ENCODE measurements at regions not wholly inside any gene's neighbourhood (a gene's known extent, or its start where the extent isn't known, plus 50 kb on each side); places are given as distances from the start of the nearest gene placed in this dataset.
"Not testable (repeated sequence)": the region's sequence is repeated elsewhere in the genome, so short reads cannot be mapped to it uniquely, and the experiment has no call there.

- FAIRE-seq = no peak
Observed at GRCh38 chr2:22175003-22175402, 1051.2 kb downstream of the TDRD15 start.

- no peak for FAIRE-seq
Observed at GRCh38 chr2:22185251-22185650, 1061.5 kb downstream of the TDRD15 start.

GRCh38 chr2:22186261-22186828 is 1062.6 kb downstream of the TDRD15 start:
- FAIRE-seq = not testable (repeated sequence)

- FAIRE-seq = no peak
Observed at GRCh38 chr2:22189893-22190480, 1066.2 kb downstream of the TDRD15 start.

GRCh38 chr2:22194218-22194617 is 1070.5 kb downstream of the TDRD15 start:
- FAIRE-seq = no peak

GRCh38 chr2:22196806-22197205 is 1073.0 kb downstream of the TDRD15 start:
- FAIRE-seq = no peak

- FAIRE-seq = no peak
Observed at GRCh38 chr2:22198381-22199283, 1074.9 kb downstream of the TDRD15 start.

GRCh38 chr2:22199994-22200393 is 1076.2 kb downstream of the TDRD15 start:
- FAIRE-seq = no peak

GRCh38 chr2:22209545-22209944 is 1085.8 kb downstream of the TDRD15 start:
- no peak for FAIRE-seq

- no peak for FAIRE-seq
Observed at GRCh38 chr2:22213237-22213636, 1089.5 kb downstream of the TDRD15 start.

- FAIRE-seq = no peak
Observed at GRCh38 chr2:22215517-22215916, 1091.7 kb downstream of the TDRD15 start.

GRCh38 chr2:22217881-22218280 is 1094.1 kb downstream of the TDRD15 start:
- no peak for FAIRE-seq

GRCh38 chr2:22221006-22221405 is 1097.2 kb downstream of the TDRD15 start:
- FAIRE-seq = no peak

GRCh38 chr2:22238967-22239366 is 1115.2 kb downstream of the TDRD15 start:
- no peak for FAIRE-seq

GRCh38 chr2:22247466-22247865 is 1123.7 kb downstream of the TDRD15 start:
- FAIRE-seq = no peak

GRCh38 chr2:22248851-22249250 is 1125.1 kb downstream of the TDRD15 start:
- no peak for FAIRE-seq

GRCh38 chr2:22253171-22253570 is 1129.4 kb downstream of the TDRD15 start:
- no peak for FAIRE-seq

GRCh38 chr2:22261165-22261564 is 1123.8 kb upstream of the KLHL29 start:
- no peak for FAIRE-seq

- no peak for FAIRE-seq
Observed at GRCh38 chr2:22270341-22270740, 1114.6 kb upstream of the KLHL29 start.

GRCh38 chr2:22273853-22274252 is 1111.1 kb upstream of the KLHL29 start:
- FAIRE-seq = no peak

- FAIRE-seq = no peak
Observed at GRCh38 chr2:22274661-22275060, 1110.3 kb upstream of the KLHL29 start.

GRCh38 chr2:22276696-22277095 is 1108.3 kb upstream of the KLHL29 start:
- no peak for FAIRE-seq

GRCh38 chr2:22279541-22279940 is 1105.4 kb upstream of the KLHL29 start:
- FAIRE-seq = no peak

GRCh38 chr2:22281033-22281432 is 1103.9 kb upstream of the KLHL29 start:
- FAIRE-seq = no peak
